Thoracic aorta (tissue), 2 donors: ENCODE measurements at regions not wholly inside any gene's neighbourhood (a gene's known extent, or its start where the extent isn't known, plus 50 kb on each side); places are given as distances from the start of the nearest gene placed in this dataset.

Experiments
- ATAC-seq: fragments of 150-250 bp; one replicate; pipeline ENCODE4 v1.8.0; 2017; ENCODE audit warnings: low read depth; ENCODE audit not compliant: insufficient number of reproducible peaks, low FRiP score
- DNase-seq: peaks from one replicate; pipeline ENCODE4 v3.0.0-alpha.2; 2020; ENCODE audit warnings: low spot score
- H3K27ac ChIP-seq, 2 donors: fragments of 200-600 bp; sonication (generic); 1 replicate in 1 of 2; 2 replicates in 1 of 2; pipeline ENCODE4 v1.5.1; 2016; ENCODE audit warnings: mild to moderate bottlenecking in 2 of 2, moderate library complexity in 2 of 2
- H3K27me3 ChIP-seq: fragments of 200-600 bp; sonication (generic); replicated peaks from 2 replicates; pipeline ENCODE4 v1.6.0; 2016; ENCODE audit warnings: mild to moderate bottlenecking; ENCODE audit not compliant: insufficient read depth
- H3K36me3 ChIP-seq: fragments of 200-600 bp; sonication (generic); one replicate; pipeline ENCODE4 v1.5.1; 2016
- H3K4me1 ChIP-seq, 2 donors: fragments of 200-600 bp; sonication (generic); 1 replicate in 1 of 2; 2 replicates in 1 of 2; pipeline versions ENCODE4 v1.5.1 to v1.6.0; 2016; ENCODE audit warnings: low read depth in 2 of 2, mild to moderate bottlenecking in 1 of 2; ENCODE audit not compliant: control insufficient read depth in 1 of 2
- H3K4me3 ChIP-seq: fragments of 200-600 bp; sonication (generic); 2 replicates; pipeline ENCODE4 v1.5.1; 2016; ENCODE audit warnings: mild to moderate bottlenecking
- H3K9me3 ChIP-seq: fragments of 200-600 bp; sonication (generic); 2 replicates; pipeline ENCODE4 v1.5.1; 2016
- TF ChIP-seq, protein P1 (sequence below): fragments of 200-600 bp; sonication (generic); IDR thresholded peaks from one replicate; pipeline ENCODE4 v1.5.1; 2019; ENCODE audit warnings: antibody characterized with exemption

DNA sequence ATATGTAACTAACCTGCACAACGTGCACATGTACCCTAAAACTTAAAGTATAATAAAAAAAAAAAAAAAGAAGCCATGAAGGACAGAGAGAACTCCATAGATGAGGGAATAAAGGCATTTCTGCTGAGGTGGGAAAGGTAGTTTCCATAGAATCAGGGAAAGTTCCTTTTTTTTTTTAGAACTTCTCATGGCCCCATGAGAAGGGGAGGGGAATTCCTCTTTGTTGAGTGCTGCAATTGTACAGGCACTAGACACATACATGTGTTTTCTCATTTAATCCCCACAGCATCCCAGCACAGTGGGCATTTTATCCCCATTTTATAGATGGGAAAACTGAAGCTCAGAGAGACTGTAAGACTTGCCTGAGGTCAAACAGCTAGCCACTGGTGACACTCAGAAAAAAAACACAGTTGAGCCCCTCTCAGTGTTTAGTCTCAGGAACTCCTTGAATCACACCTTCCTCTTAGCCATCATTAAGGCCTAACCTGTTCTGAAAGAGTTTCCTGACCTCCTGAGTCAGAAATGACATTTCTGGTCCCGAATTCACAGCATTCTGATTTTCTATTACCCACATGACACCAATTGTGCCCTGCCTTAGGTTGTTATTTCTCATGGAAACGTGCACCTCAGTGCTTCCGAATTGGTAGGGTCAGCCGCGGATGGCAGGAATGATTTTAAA is 189.3 kb upstream of the G2E3 start:
- Histone ChIP-seq H3K27me3 (no peaks in the 10 kb centered on the region), H3K27ac (no peak overlapping the region), H3K36me3 (no peaks in the 10 kb centered on the region), H3K4me1 (no peaks in the 10 kb centered on the region), H3K4me3 (no peak overlapping the region), H3K9me3 (no peaks in the 10 kb centered on the region)
- TF ChIP-seq, protein P1, sequence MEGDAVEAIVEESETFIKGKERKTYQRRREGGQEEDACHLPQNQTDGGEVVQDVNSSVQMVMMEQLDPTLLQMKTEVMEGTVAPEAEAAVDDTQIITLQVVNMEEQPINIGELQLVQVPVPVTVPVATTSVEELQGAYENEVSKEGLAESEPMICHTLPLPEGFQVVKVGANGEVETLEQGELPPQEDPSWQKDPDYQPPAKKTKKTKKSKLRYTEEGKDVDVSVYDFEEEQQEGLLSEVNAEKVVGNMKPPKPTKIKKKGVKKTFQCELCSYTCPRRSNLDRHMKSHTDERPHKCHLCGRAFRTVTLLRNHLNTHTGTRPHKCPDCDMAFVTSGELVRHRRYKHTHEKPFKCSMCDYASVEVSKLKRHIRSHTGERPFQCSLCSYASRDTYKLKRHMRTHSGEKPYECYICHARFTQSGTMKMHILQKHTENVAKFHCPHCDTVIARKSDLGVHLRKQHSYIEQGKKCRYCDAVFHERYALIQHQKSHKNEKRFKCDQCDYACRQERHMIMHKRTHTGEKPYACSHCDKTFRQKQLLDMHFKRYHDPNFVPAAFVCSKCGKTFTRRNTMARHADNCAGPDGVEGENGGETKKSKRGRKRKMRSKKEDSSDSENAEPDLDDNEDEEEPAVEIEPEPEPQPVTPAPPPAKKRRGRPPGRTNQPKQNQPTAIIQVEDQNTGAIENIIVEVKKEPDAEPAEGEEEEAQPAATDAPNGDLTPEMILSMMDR = no peak
- DNase-seq = no peak
- ATAC-seq = no peak

DNA sequence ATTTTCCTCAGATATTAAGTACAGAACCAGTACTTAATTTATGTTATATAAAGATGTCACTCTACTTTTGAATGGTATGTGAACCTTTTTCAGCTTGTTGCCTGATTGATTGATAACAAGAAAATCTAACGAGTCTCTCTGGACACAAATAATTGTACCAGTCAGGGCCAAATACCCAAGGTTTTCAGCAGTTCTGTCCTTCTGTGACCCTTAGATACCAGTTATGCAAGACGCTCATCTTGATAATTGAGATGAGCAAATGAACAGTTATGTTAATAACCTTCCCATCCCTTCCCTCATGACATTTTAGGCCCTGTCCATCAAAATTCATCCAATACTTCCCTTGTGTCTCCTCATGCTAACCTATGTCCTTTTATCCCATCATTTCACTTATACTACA is 185.9 kb upstream of the G2E3 start:
- H3K4me1 ChIP-seq = no peaks in the 10 kb centered on the region
- no peaks in the 10 kb centered on the region for H3K9me3 ChIP-seq
- H3K36me3 ChIP-seq = no peaks in the 10 kb centered on the region
- TF ChIP-seq, protein P1 = no peak
- H3K27ac ChIP-seq = no peak overlapping the region
- no peak overlapping the region for H3K4me3 ChIP-seq
- DNase-seq = no peak
- no peak for ATAC-seq
- H3K27me3 ChIP-seq = no peaks in the 10 kb centered on the region

DNA sequence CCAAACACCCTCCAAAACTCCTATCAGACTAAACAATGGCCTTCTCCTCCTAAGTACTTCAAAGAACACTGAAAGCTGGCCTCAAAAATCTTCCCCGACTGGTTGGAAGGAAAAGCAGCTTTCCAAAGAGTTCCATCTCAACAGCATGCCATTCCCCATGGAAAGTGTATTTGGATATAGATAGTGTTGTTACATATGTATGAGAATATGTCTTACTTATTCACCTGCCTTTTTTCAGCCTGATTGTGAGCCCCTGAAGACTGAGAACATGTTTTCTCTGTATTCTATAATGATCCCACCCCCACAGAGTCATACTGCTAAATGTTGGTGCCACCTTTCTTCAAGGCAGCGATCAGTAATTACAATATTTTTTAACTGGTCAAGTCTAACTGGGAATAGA is 185.4 kb upstream of the G2E3 start:
- Histone ChIP-seq H3K4me3 (no peak overlapping the region), H3K9me3 (no peaks in the 10 kb centered on the region), H3K36me3 (no peaks in the 10 kb centered on the region), H3K4me1 (no peaks in the 10 kb centered on the region), H3K27me3 (no peaks in the 10 kb centered on the region), H3K27ac (no peak overlapping the region)
- no peak for DNase-seq
- no peak for ATAC-seq
- TF ChIP-seq, protein P1 = no peak

DNA sequence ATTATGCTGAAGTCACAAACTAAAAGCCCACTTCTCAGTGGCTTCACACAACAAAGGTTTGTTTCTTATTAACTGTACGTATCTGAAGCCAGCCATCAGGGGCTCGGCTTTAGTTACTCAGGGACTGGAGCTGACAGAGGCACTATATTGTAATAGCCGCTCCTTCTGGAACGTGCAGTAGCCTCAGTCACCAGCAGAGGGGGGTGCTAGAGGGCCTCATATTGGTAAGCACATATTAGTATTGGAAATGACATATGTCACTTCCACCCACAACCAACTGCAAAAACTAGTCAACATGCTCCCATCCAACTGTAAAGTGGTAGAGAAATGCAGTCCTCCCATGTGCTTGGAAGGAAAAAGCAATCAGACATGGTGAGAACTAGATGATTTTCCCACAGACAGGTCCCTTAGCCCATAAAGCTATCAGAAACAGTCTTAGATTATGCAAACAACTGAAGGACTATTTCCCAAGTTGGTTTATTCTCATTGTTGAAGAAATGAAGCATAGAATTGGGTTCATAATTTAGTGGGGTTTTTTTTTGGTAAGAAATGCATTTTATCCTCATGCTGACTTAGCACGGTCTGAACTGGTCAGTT is 183.6 kb upstream of the G2E3 start:
- no peak for DNase-seq
- no peaks in the 10 kb centered on the region for H3K4me1 ChIP-seq
- no peak for ATAC-seq
- TF ChIP-seq, protein P1 = peak; percentile 60
- H3K27ac ChIP-seq = no peak overlapping the region
- H3K36me3 ChIP-seq = no peaks in the 10 kb centered on the region
- H3K9me3 ChIP-seq = no peaks in the 10 kb centered on the region
- H3K4me3 ChIP-seq = no peak overlapping the region
- H3K27me3 ChIP-seq = no peaks in the 10 kb centered on the region

DNA sequence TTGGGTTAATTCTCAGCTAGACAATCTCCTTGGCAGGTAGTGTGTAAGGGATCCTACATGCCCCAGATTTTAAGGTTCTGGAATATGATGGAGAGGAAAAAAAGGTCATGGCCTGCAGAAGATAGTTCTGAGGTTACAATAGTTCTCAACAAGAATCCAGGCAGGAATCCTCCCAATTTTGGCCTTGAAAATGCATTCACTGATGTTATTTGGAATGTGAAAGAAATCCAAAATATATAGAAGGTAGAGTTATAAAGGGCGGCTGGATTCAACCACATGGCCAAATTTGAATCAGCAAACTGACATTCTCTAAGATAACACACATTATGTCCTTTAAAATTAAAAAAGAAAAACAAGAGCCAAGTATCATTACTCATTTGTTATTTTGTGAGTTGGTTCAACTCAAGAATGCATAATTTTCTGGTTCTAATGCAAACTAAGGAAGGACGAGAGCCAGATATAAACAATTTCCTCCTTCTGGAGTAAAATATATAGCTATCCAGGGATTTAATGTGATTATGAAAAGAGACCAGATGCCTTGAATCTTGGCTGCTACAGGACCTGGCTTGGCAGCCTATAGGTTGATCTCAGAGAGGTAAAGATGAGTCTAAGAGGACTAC is 177.0 kb upstream of the G2E3 start:
- H3K4me3 ChIP-seq = no peak overlapping the region
- H3K9me3 ChIP-seq = no peaks in the 10 kb centered on the region
- TF ChIP-seq, protein P1 = no peak
- no peak overlapping the region for H3K27ac ChIP-seq
- no peaks in the 10 kb centered on the region for H3K4me1 ChIP-seq
- ATAC-seq = no peak
- no peak for DNase-seq
- H3K27me3 ChIP-seq = no peaks in the 10 kb centered on the region
- no peaks in the 10 kb centered on the region for H3K36me3 ChIP-seq
